ENCODE measurements at regions not wholly inside any gene's neighbourhood (a gene's known extent, or its start where the extent isn't known, plus 50 kb on each side); places are given as distances from the start of the nearest gene placed in this dataset.

GRCh38 chr10:108388706-108389105 is 1224.2 kb upstream of the SORCS1 start:
- DNase-seq (ENCODE audit: low spot score): no peak
- TF ChIP-seq CTCF (IDR thresholded peaks at IDR 0.05; ENCODE audit: unreplicated experiment): no peak

GRCh38 chr10:108385963-108386362 is 1221.5 kb upstream of the SORCS1 start:
- no peak overlapping the region for H3K4me3 Mint-ChIP-seq (ENCODE audit: unreplicated experiment)
- no peaks in the 10 kb centered on the region for H3K36me3 Mint-ChIP-seq (ENCODE audit: low read depth, unreplicated experiment)
- no peaks in the 10 kb centered on the region for H3K9me3 Mint-ChIP-seq (ENCODE audit: unreplicated experiment)
- TF ChIP-seq CTCF (IDR thresholded peaks at IDR 0.05; ENCODE audit: unreplicated experiment): no peak
- H3K27me3 Mint-ChIP-seq (ENCODE audit: unreplicated experiment): no peaks in the 10 kb centered on the region
- no peak overlapping the region for H3K27ac Mint-ChIP-seq (ENCODE audit: unreplicated experiment)
- no peak for DNase-seq (ENCODE audit: low spot score)
- H3K4me1 Mint-ChIP-seq (ENCODE audit: unreplicated experiment): no peaks in the 10 kb centered on the region

More at GRCh38 chr10:108388706-108389105, 1224.2 kb upstream of the SORCS1 start:
- H3K36me3 Mint-ChIP-seq (ENCODE audit: low read depth, unreplicated experiment): no peaks in the 10 kb centered on the region
- no peaks in the 10 kb centered on the region for H3K9me3 Mint-ChIP-seq (ENCODE audit: unreplicated experiment)
- no peaks in the 10 kb centered on the region for H3K4me1 Mint-ChIP-seq (ENCODE audit: unreplicated experiment)
- no peak overlapping the region for H3K4me3 Mint-ChIP-seq (ENCODE audit: unreplicated experiment)
- H3K27ac Mint-ChIP-seq (ENCODE audit: unreplicated experiment): no peak overlapping the region
- H3K27me3 Mint-ChIP-seq (ENCODE audit: unreplicated experiment): no peaks in the 10 kb centered on the region

GRCh38 chr10:108384378-108384777 is 1219.9 kb upstream of the SORCS1 start:
- DNase-seq (ENCODE audit: low spot score): no peak
- H3K36me3 Mint-ChIP-seq (ENCODE audit: low read depth, unreplicated experiment): no peaks in the 10 kb centered on the region
- H3K4me3 Mint-ChIP-seq (ENCODE audit: unreplicated experiment): no peak overlapping the region
- no peaks in the 10 kb centered on the region for H3K4me1 Mint-ChIP-seq (ENCODE audit: unreplicated experiment)
- no peak overlapping the region for H3K27ac Mint-ChIP-seq (ENCODE audit: unreplicated experiment)
- no peak for TF ChIP-seq CTCF (IDR thresholded peaks at IDR 0.05; ENCODE audit: unreplicated experiment)
- H3K9me3 Mint-ChIP-seq (ENCODE audit: unreplicated experiment): no peaks in the 10 kb centered on the region
- H3K27me3 Mint-ChIP-seq (ENCODE audit: unreplicated experiment): no peaks in the 10 kb centered on the region

GRCh38 chr10:108378779-108379178 is 1214.3 kb upstream of the SORCS1 start:
- H3K27ac Mint-ChIP-seq (ENCODE audit: unreplicated experiment): no peak overlapping the region
- no peaks in the 10 kb centered on the region for H3K27me3 Mint-ChIP-seq (ENCODE audit: unreplicated experiment)
- DNase-seq (ENCODE audit: low spot score): no peak
- no peak overlapping the region for H3K4me3 Mint-ChIP-seq (ENCODE audit: unreplicated experiment)
- H3K4me1 Mint-ChIP-seq (ENCODE audit: unreplicated experiment): no peaks in the 10 kb centered on the region
- H3K9me3 Mint-ChIP-seq (ENCODE audit: unreplicated experiment): no peaks in the 10 kb centered on the region
- no peaks in the 10 kb centered on the region for H3K36me3 Mint-ChIP-seq (ENCODE audit: low read depth, unreplicated experiment)
- TF ChIP-seq CTCF (IDR thresholded peaks at IDR 0.05; ENCODE audit: unreplicated experiment): no peak

GRCh38 chr10:108375691-108376090 is 1211.2 kb upstream of the SORCS1 start:
- H3K27ac Mint-ChIP-seq (ENCODE audit: unreplicated experiment): no peak overlapping the region
- TF ChIP-seq CTCF (IDR thresholded peaks at IDR 0.05; ENCODE audit: unreplicated experiment): no peak
- H3K36me3 Mint-ChIP-seq (ENCODE audit: low read depth, unreplicated experiment): no peaks in the 10 kb centered on the region
- no peaks in the 10 kb centered on the region for H3K4me1 Mint-ChIP-seq (ENCODE audit: unreplicated experiment)
- no peak for DNase-seq (ENCODE audit: low spot score)
- H3K4me3 Mint-ChIP-seq (ENCODE audit: unreplicated experiment): no peak overlapping the region
- no peaks in the 10 kb centered on the region for H3K27me3 Mint-ChIP-seq (ENCODE audit: unreplicated experiment)
- no peaks in the 10 kb centered on the region for H3K9me3 Mint-ChIP-seq (ENCODE audit: unreplicated experiment)

Measured in endothelial cell (in vitro differentiated cells).